GM12872 (cell line): ENCODE measurements at regions not wholly inside any gene's neighbourhood (a gene's known extent, or its start where the extent isn't known, plus 50 kb on each side); places are given as distances from the start of the nearest gene placed in this dataset.

Experiments used
- TF ChIP-seq, protein P1 (sequence below): IDR thresholded peaks from 3 replicates; pipeline ENCODE4 v1.5.1; 2011; ENCODE audit warnings: low read depth, mild to moderate bottlenecking, low read length, moderate library complexity; ENCODE audit not compliant: insufficient read depth

DNA sequence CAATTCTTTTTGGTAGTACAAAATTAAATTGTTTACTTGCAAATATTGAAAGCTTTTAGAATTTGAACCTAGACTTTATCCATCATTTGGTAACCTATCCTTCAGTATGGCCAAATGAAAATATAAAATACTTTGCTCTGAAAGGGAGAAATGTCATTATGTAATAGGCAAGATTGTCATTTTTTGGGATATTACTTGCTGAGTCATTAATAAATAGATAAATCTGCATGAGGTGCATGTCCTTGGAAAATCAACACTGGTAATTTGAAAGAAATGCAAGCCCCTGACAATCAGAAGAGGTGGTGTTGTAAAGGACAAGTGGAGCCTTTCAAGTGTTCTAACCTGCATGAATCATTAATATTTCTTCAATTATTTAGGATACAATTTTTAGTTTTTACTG lies 231.8 kb upstream of the CCNG1 start:
- TF ChIP-seq, protein P1, sequence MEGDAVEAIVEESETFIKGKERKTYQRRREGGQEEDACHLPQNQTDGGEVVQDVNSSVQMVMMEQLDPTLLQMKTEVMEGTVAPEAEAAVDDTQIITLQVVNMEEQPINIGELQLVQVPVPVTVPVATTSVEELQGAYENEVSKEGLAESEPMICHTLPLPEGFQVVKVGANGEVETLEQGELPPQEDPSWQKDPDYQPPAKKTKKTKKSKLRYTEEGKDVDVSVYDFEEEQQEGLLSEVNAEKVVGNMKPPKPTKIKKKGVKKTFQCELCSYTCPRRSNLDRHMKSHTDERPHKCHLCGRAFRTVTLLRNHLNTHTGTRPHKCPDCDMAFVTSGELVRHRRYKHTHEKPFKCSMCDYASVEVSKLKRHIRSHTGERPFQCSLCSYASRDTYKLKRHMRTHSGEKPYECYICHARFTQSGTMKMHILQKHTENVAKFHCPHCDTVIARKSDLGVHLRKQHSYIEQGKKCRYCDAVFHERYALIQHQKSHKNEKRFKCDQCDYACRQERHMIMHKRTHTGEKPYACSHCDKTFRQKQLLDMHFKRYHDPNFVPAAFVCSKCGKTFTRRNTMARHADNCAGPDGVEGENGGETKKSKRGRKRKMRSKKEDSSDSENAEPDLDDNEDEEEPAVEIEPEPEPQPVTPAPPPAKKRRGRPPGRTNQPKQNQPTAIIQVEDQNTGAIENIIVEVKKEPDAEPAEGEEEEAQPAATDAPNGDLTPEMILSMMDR, result no peak

- TF ChIP-seq, protein P1, result no peak
Observed at GRCh38 chr5:163221581-163221980, 215.8 kb upstream of the CCNG1 start.

GRCh38 chr5:163222982-163223381 lies 214.4 kb upstream of the CCNG1 start:
- TF ChIP-seq, protein P1, result no peak

DNA sequence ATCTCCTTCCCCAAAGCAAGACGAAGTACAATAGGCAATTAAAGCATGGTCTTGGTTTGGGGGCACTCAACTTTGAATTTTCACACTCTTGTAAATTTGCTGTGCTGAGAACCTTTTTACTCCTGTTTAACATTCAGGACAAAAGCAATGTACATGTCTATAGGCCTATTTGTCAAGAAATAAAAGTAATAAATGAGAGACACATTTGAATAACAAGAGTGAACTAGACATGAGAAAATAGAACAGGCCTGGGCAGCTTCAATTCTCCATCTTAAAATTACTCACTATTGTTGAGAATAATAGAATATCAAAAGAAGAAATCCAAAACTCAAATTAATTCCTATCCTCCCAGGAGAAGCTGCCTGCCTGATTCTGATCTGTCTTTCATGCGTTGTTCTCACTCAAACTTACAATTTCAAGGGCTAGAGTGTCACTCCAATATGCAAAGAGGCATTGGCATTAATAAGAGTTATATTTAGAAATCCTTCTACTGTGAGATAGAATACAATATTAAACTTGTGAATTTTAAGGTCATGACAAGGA lies 192.9 kb upstream of the CCNG1 start:
- TF ChIP-seq, protein P1, result no peak

GRCh38 chr5:163245584-163245983 lies 191.8 kb upstream of the CCNG1 start:
- TF ChIP-seq, protein P1, result no peak

DNA sequence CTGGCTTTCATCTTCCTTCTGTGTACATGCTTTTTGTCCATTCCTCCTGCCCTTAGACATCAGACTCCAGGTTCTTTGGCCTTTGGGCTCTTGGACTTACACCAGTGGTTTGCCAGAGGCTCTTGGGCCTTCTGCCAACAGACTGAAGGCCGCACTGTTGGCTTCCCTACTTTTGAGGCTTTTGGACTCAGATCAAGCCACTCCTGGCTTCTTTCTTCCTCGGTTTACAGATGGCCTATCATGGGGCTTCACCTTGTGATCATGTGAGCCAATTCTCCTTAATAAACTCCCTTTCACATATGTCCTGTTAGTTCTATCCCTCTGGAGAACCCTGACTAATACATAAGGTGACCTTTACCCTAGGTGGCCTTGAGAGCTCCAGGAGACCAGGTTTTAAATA lies 189.1 kb upstream of the CCNG1 start:
- TF ChIP-seq, protein P1, result no peak

DNA sequence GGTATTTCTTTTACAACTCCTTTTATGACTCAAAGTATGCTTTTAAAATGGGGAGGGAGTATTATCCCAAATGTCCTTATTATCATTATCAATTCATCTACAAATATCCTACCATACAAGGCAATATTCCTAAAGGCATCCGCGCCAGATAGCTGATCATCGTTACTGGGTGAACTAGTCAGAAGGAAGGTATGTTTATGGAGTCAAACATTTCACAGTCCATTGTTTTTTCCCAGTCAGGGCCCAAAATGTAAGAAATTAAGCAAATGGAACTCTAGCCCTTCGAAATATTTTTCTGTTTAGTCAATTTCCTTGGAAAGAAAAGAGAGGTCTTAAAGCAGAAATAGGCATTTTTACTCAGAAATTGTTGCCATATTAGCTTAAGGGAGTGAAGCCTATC lies 188.5 kb upstream of the CCNG1 start:
- TF ChIP-seq, protein P1, result no peak
